NT2/D1 (cell line): ENCODE measurements at regions not wholly inside any gene's neighbourhood (a gene's known extent, or its start where the extent isn't known, plus 50 kb on each side); places are given as distances from the start of the nearest gene placed in this dataset.

ENCODE experiments used
- SUZ12 ChIP-seq: IDR thresholded peaks from 2 replicates; pipeline ENCODE4 v1.6.1; 2011; ENCODE audit not compliant: insufficient read length, insufficient read depth; ENCODE audit errors: extremely low read depth
- YY1 ChIP-seq: IDR thresholded peaks from 2 replicates; pipeline ENCODE4 v1.6.1; 2011; ENCODE audit not compliant: insufficient read length, insufficient read depth
- ZNF274 ChIP-seq: IDR thresholded peaks from 2 replicates; pipeline ENCODE4 v1.6.1; 2011; ENCODE audit warnings: mild to moderate bottlenecking, low read depth, low read length

DNA sequence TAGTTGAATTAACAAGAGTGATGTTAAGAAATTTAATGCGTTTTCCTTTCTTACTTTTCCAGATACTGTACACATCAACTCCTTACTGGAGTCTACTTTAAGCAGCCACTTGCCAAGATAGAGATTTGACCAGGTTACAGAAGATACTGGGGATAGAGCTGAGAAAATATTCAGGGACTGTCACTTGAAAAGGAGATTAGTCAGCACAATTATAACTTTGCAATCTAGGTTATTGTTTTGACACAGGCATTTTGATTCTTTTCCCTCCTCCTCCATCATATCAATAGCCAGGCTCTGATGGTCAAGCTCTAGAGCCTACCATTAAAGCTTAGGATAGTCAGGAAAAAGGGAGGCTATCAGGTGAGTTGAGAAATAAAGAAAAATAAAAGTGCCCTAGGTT, 345.9 kb upstream of the ITGA1 start:
- TF ChIP-seq ZNF274, result no peak
- TF ChIP-seq SUZ12, result no peak
- no peak for TF ChIP-seq YY1
